Thyroid gland (tissue), 4 donors: ENCODE measurements at regions not wholly inside any gene's neighbourhood (a gene's known extent, or its start where the extent isn't known, plus 50 kb on each side); places are given as distances from the start of the nearest gene placed in this dataset.
"Not testable (repeated sequence)": the region's sequence is repeated elsewhere in the genome, so short reads cannot be mapped to it uniquely, and the experiment has no call there.

Source experiments
- DNase-seq, 2 donors: peaks; one replicate each; pipeline ENCODE4 v3.0.0-alpha.2; 2019
- H3K27ac ChIP-seq, 3 donors: fragments of 200-600 bp; sonication (generic); 1 replicate in 2 of 3; 2 replicates in 1 of 3; pipeline ENCODE4 v1.5.1; 2016 to 2019; ENCODE audit warnings: mild to moderate bottlenecking in 1 of 3, moderate library complexity in 1 of 3
- H3K27me3 ChIP-seq: fragments of 200-600 bp; sonication (generic); one replicate; pipeline ENCODE4 v1.5.1; 2019
- H3K36me3 ChIP-seq, 2 donors: fragments of 200-600 bp; sonication (generic); one replicate each; pipeline ENCODE4 v1.5.1; 2016 to 2019
- H3K4me1 ChIP-seq, 2 donors: fragments of 200-600 bp; sonication (generic); one replicate each; pipeline ENCODE4 v1.5.1; 2017 to 2019
- H3K4me3 ChIP-seq, 3 donors: fragments of 200-600 bp; sonication (generic); replicated peaks in 1 of 3; 1 replicate in 2 of 3; 2 replicates in 1 of 3; pipeline ENCODE4 v1.5.1; 2016; ENCODE audit warnings: mild to moderate bottlenecking in 1 of 3
- H3K9me3 ChIP-seq: fragments of 200-600 bp; sonication (generic); one replicate; pipeline ENCODE4 v1.5.1; 2017
- CTCF ChIP-seq, 6 experiments: fragments of 200-600 bp in 3 of 6; fragments of 450-650 bp in 3 of 6; sonication (generic) in 3 of 6; IDR thresholded peaks; one replicate each; pipeline ENCODE4 v1.5.1; 2016 to 2019; ENCODE audit warnings: antibody characterized with exemption in 6 of 6, mild to moderate bottlenecking in 2 of 6, inconsistent platforms in 1 of 6, moderate library complexity in 1 of 6
- POLR2A ChIP-seq, 2 donors: fragments of 450-650 bp; IDR thresholded peaks; one replicate each; pipeline ENCODE4 v1.6.1; 2017; ENCODE audit warnings: antibody characterized with exemption in 2 of 2, mild to moderate bottlenecking in 2 of 2, moderate library complexity in 1 of 2
- WGBS, 2 donors: methylation state at CpG; one replicate each; pipeline ENCODE4 v1.1.5; 2017; 5-methylcytosine and 5-hydroxymethylcytosine counted together
- intact Hi-C: fragments of 100-400 bp; cut with DNase I; formaldehyde crosslinking; loops from one replicate; pipeline ENCODE4 v1.15.1; 2023

- intact Hi-C loops, result no loop called here
- Histone ChIP-seq H3K4me1 (no peaks in the 10 kb centered on the region), H3K27me3 (no peaks in the 10 kb centered on the region), H3K9me3 (no peaks in the 10 kb centered on the region), H3K36me3 (no peaks in the 10 kb centered on the region), H3K4me3 (no peak overlapping the region), H3K27ac (no peak overlapping the region)
- TF ChIP-seq POLR2A (IDR thresholded peaks at IDR 0.05) (no peak), CTCF (IDR thresholded peaks at IDR 0.05) (no peak)
- 81 to 89% methylated on average over 7 to 8 of the region's 8 CpGs for WGBS, 2 donors
- DNase-seq, result no peak
Measured at GRCh38 chr7:57220746-57221145, 88.5 kb upstream of the ZNF479 start.

DNA sequence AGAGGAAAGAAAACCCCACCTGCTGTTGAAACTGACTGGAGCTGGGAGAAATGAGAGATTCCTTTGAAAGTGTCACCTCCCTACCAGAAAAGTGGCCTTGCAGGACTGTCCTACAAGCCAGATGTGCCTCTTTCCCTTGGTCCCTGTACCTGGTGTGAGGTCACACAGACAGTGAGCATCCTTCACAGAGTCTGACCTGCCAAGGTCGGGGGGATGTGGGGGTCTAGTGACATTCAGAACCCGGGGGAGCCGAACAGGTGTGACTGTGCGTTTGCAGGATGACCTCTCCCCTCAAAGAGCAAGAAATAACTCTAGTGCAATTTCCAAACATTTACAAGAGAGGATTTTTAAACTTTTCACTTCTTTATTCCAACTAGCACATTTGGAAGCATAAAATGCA lies 93.4 kb upstream of the ZNF479 start:
- WGBS, 2 donors, result 72% methylated on average over 4 of the region's 4 CpGs
- Histone ChIP-seq H3K27me3 (no peaks in the 10 kb centered on the region), H3K36me3 (no peaks in the 10 kb centered on the region), H3K4me3 (no peak overlapping the region), H3K9me3 (no peaks in the 10 kb centered on the region), H3K4me1 (no peaks in the 10 kb centered on the region), H3K27ac (no peak overlapping the region)
- intact Hi-C loops, result no loop called here
- TF ChIP-seq POLR2A (IDR thresholded peaks at IDR 0.05) (no peak), CTCF (IDR thresholded peaks at IDR 0.05) (no peak)
- DNase-seq, result no peak

DNA sequence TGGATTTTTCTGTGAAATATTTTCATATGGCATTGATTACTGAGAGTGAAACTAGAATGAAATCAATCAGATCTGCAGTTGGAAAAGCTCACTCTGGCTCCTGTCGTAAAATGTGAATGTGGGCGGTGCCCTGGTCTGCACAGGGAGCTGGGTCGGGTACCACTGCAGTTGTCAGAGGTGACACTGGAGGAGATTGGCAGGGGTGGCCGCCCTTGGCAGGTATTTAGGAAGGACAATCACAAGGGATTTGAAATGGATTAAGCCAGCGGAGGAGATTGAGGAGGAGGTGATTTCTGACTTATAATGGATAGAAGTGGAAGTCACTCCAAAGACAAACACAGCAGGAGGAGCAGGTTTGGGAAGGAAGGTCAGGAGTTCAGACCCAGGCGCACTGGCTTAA lies 109.0 kb upstream of the ZNF479 start:
- H3K9me3 ChIP-seq, DNase-seq, intact Hi-C loops, H3K27me3 ChIP-seq, H3K36me3 ChIP-seq, H3K4me1 ChIP-seq, H3K4me3 ChIP-seq, H3K27ac ChIP-seq: not testable (repeated sequence)
- 85% methylated on average over 6 of the region's 6 CpGs for WGBS, 2 donors

DNA sequence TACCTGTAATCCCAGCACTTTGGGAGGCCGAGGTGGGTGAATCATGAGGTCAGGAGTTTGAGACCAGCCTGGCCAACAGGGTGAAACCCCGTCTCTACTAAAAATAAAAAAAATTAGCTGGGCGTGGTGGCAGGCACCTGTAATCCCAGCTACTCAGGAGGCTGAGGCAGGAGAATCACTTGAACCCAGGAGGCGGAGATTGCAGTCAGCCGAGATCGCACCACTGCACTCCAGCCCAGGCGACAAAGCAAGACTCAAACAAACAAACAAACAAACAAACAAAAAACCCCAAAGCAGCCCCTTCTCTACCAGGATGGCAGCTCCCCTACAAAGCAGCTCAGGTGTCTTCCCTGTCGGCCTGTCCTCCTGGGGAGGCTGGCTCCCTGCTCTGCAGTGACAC lies 111.3 kb upstream of the ZNF479 start:
- DNase-seq, H3K27me3 ChIP-seq, intact Hi-C loops, H3K4me1 ChIP-seq, H3K36me3 ChIP-seq, H3K27ac ChIP-seq, H3K4me3 ChIP-seq, H3K9me3 ChIP-seq: not testable (repeated sequence)
- 84 to 85% methylated on average over 8 of the region's 8 CpGs for WGBS, 2 donors

- DNase-seq, H3K9me3 ChIP-seq, H3K27me3 ChIP-seq, H3K4me3 ChIP-seq, H3K27ac ChIP-seq, intact Hi-C loops, H3K4me1 ChIP-seq, H3K36me3 ChIP-seq: not testable (repeated sequence)
- 82 to 83% methylated on average over 11 of the region's 11 CpGs for WGBS, 2 donors
Measured at GRCh38 chr7:57244345-57244980, 112.2 kb upstream of the ZNF479 start.

DNA sequence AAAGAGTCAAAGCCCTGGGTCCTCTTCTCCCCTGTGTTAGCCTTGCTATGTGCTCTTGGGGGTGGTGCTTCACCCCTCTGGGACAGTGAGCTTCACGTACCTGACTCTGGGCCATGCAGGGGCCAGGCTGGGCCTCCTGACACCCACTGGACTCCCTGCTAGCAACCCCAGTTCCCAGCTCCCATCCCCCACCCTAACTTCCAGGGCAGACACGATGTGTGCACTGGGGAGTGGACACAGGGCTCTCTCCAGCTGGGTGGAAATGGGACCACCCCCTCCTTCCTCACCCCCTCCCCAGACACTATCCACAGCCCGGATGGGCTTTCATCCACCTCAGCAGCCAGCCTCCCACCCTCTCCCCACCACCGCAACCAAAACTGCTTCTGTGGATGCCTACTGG lies 113.0 kb upstream of the ZNF479 start:
- no peaks in the 10 kb centered on the region for H3K36me3 ChIP-seq
- no peak for DNase-seq
- 79 to 86% methylated on average over 4 of the region's 4 CpGs for WGBS, 2 donors
- H3K27me3 ChIP-seq, result no peaks in the 10 kb centered on the region
- no peaks in the 10 kb centered on the region for H3K9me3 ChIP-seq
- TF ChIP-seq POLR2A (IDR thresholded peaks at IDR 0.05), result no peak
- no peaks in the 10 kb centered on the region for H3K4me1 ChIP-seq
- intact Hi-C loops, result no loop called here
- no peak overlapping the region for H3K4me3 ChIP-seq
- no peak overlapping the region for H3K27ac ChIP-seq

DNA sequence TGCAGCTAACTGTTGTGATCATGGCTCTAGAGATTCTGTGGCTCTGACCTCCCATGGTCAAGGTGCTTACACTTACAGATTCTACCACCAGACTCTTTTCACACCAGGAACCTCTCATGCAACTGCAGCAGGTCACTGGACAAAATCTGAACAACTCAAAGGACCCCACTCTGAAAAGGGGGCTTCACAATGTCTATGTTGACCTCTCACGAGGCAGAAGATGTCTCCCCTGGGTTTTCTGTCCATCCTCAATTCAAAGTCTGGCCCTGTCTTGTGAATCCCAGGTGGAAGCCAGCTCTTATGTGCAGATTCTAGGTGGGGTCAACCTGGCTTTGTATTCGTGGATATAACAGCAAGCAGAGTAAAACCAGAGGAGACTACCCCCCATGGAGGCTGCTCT lies 118.6 kb upstream of the ZNF479 start:
- Histone ChIP-seq H3K9me3 (no peaks in the 10 kb centered on the region), H3K4me1 (no peaks in the 10 kb centered on the region), H3K27ac (no peak overlapping the region), H3K4me3 (no peak overlapping the region), H3K27me3 (no peaks in the 10 kb centered on the region), H3K36me3 (no peaks in the 10 kb centered on the region)
- intact Hi-C loops, result no loop called here
- DNase-seq, result no peak
- 18 to 33% methylated on average over 2 of the region's 2 CpGs for WGBS, 2 donors
- TF ChIP-seq CTCF (IDR thresholded peaks at IDR 0.05) (no peak), POLR2A (IDR thresholded peaks at IDR 0.05) (no peak)
